HG02885 (cell line): ENCODE measurements at regions not wholly inside any gene's neighbourhood (a gene's known extent, or its start where the extent isn't known, plus 50 kb on each side); places are given as distances from the start of the nearest gene placed in this dataset.
"Not testable (repeated sequence)": the region's sequence is repeated elsewhere in the genome, so short reads cannot be mapped to it uniquely, and the experiment has no call there.

Experiments used
- ATAC-seq: cut with Tn5 transposase; IDR thresholded peaks from one replicate; pipeline ENCODE4 v1.9.1; 2021; ENCODE audit warnings: mild to moderate bottlenecking; ENCODE audit not compliant: unreplicated experiment, poor library complexity

DNA sequence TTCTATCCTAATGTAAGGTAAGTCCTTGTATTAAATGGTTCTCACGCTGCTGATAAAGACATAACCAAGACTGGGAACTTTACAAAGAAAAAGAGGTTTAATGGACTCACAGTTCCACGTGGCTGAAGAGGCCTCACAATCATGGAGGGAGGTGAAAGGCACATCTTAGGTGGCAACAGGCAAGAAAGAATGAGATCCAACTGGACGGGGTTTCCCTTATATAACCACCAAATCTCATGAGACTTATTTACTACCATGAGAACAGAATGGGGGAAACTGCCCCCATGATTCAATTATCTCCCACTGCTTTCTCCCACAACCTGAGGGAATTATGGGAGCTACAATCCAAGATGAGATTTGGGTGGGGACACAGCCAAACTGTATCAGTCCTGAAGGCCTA is 136.6 kb downstream of the HTR1B start:
- no peak for ATAC-seq

DNA sequence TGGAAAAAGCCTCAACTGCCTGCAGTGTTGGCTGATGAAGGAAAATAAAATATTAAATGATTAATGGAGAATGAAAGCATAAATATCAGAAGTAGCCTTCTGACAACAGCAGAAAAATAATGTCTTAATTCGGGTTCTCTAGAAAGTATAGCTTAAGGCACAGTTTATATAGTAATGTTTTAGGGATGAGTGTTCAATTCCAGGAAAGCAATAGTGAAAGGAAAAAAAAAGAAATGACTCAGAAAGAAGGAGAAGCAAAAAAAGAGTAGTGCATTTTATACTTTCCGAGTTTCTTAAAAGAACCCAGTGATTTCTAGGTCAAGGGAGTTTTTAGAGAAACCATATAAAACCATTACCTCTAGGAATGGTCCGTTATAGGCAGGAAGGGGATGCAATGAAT is 137.3 kb downstream of the HTR1B start:
- ATAC-seq: no peak

DNA sequence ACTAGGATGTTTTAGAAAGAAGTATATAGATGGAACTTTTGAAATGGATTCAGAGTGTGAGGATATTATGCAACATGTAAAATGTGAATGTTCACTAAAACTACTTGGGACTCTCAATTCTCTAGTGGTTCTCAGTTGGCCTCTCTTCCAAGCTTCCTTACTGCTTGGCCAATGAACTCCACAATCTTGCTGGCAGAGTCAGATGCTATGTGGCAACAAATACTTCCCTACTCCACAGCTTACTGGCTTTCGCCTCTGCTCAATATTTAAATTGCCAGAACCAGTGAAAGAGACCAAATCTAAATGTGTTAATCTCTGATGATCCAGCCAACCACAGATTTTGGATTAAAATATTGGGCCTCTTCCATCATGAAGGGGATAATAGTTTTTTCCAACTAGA is 138.4 kb downstream of the HTR1B start:
- no peak for ATAC-seq

DNA sequence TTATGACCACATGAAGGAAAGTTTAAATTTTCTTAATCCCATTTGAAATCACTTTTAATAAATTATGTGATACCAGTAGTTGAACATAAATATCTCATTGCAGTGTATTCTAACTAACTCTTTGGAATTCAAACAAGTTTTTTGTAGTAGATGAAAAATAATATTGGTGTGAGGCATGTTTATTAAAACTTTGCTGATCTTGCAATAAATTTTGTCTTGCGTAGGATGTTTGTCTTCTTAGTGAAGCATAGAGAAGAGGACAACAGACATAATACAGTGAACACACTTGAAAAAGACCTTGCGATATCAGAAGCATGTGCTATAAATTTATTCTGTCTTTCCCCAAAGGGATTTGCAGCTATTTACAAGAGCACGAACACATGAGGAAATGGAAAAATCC is 140.7 kb downstream of the HTR1B start:
- ATAC-seq: no peak

DNA sequence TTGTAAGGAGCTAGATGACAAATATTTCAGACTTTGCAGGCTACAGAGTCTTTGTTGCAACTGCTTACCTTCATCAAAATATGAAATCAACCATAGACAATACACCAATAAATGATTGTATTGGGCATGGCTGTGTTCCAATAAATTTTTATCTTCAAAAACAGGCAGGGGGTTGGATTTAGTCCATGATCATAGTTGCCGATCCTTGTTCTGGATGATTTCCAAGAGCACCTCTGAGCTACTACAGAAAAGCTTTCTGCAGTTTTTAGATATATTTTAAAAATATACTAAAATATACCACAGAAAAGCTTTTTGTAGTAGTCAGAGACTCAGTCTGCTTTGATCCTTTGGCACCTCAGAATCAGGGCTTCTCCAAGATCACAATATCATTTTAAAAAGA is 145.0 kb downstream of the HTR1B start:
- no peak for ATAC-seq

DNA sequence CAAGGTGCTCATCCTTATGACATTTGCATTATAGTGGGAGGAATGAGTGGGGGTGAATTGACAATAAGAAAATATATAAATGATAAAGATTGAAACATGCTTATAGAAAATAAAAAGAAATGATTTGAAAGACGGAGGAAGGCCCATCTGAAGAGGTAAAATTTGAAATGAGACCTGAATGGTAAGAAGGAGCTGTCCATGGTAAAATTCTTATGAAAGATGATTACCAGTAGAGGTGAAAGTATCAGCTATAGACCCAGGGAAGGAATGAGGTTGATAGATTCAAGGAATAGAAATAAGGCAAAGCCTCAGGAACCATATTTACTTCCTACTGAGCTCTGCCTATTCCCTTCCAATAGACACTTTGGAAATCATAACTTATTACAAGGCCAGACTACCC is 149.7 kb downstream of the HTR1B start:
- ATAC-seq: no peak

DNA sequence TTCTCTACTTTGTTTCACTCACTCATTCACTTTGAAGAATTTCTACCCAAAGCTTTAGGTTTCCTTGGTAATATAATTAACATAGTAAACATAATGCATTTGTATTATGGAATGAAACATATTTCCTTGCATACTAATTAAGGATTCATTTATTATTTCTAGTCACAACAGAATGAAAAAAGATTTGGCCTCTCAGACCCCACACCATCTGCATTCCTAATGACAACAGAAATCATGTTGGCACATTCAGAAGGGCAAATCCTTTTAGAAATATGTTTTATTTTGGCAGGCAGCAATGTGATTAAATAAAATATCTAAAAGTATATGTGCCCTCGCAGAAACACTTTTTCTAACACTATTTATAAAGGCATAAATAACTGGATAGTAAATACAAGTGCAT is 163.4 kb downstream of the HTR1B start:
- no peak for ATAC-seq

DNA sequence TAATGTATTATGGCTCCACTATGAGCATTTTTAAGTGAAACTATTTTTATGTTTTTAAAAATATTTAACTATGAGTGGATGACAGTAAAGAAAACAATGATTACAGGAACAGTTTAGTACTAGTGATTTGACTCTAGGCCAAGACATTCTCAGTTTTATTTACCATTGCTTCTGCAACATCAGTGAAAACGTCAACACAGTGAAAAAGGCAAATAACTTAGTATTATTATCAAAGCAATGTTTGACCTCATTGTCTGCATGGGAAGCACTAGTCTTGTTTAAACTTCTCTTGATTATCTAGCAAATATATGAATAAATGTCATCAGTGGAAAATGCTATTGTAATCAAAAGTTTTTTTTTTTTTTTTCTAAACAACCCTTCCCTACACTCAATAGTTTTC is 165.0 kb downstream of the HTR1B start:
- ATAC-seq: no peak

DNA sequence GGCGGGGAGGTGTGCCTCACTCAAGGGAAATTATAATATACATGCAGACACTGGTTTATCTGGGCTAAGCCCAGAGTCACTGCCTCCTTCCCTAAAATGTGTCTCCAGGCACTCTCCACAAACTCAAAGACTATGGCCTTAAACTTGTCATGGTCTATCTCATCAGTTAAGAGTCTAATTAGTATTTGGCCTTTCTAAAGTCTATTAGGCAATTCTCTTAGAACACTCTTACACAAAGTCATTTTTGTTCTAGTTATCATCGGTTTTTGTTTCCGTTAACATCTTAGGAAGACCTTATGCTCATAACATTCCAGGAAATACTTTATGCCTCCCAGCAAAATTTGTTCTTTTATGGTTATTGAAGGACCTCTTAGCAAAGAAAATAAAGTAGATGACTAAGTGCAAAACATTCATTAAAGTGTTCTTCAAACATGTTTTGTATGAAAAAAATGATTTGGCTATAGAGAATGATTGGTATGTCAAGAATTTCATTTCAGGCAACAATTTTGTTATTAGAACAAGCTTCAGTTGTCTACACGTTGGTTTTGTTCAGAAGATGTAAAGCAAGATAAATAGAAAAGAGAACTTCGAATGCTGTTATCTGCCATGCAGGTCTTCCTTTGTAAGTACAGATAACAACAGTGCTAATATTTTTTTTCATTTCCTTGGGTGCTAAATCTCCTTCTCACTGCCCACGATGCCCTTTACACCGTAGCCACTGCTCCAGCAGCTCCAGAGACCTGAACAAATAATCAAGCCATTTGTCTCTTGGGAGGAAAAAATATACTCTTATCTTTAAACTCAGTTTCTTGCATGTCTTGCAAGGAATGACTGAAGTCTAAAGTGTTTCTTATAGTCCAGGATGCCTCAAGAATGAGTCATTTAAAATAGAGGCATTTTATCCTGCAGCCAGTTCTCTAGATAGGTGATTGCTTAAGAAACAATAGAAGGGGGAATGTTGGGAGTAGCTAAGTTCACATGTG is 170.4 kb downstream of the HTR1B start:
- ATAC-seq: no peak

DNA sequence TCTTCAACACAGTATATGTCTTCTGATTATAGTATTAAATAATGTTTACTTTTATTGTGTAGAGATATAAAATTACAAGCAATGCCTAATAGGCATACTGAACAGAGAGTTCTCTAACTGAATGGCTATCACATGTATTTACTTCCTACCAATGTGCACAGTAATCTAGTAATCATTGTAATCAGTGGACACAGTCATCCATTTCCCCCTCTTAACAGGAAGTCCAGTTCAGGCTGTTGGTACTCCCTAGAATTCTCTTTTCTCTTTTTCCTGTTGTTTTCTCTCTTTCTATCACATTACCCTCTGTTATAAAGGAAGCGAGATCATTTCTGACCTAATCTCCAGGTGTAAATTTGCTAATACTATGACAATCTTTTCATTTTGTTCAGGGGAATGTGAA is 172.5 kb downstream of the HTR1B start:
- ATAC-seq: no peak

DNA sequence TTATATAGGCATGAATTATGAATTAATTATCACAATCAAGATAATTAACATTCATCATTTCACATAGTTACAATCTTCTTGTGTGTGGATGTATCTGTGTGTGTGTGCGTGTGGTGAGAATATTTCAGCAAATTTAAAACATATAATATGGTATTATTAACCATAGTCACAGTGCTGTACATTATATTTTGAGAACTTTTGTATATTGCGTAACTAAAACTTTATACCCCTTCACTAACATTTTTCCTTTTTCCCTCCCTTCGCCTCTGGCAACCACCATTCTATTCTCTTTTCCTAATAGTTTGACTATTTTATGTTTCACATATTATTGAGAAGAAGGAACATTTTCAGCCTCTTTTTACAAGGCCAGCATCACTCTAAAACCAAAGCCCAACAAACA is 176.8 kb downstream of the HTR1B start:
- no peak for ATAC-seq

DNA sequence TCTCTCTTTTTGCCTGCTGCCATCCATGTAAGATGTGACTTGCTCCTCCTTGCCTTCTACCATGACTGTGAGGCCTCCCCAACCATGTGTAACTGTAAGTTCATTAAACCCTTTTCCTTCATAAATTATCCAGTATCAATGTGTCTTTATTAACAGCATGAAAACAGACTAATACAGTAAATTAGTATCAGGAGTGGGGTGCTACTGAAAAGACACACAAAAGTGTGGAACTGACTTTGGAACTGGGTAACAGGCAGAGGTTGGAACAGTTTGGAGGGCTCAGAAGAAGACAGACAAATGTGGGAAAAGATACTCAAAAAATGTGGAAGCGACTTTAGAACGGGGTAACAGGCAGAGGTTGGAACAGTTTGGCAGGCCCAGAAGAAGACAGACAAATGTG is 189.4 kb downstream of the HTR1B start:
- no peak for ATAC-seq

DNA sequence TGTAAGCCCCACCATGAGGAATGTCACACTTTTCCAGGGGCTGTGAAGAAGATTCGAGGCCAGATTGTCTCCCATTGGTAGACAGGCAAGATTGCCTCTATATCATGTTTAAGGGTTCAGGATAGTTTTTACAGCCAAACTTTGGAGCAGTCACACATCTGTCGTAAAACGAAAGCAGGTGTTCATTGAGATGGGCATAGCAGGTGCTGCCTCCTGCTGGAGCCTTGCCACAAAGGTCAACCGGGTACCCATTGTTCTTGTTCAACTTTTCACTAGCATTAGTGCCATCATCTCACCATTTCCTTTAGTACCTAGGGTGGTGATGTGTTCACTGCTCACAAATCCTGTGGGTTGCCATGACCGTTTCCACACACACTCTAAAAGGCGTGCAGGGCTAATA is 198.3 kb downstream of the HTR1B start:
- no peak for ATAC-seq

DNA sequence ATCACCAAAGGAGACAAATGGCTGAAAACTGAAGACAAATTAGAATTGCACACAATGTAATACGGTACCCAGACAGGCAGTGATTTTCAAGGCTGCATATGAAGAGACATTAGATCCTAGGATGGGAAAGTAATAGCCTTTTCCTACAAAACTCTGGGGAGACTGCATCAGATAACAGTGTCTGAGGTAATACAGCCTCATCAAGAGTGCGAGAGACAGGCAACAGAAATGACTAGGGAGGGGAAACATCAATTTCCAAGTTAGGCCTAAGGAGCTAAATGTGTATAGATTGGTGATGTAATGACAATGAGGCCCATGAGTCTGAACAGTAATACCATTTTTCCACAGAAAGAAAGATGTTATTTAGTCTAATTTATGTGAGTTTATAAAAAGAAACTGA is 200.3 kb downstream of the HTR1B start:
- no peak for ATAC-seq

DNA sequence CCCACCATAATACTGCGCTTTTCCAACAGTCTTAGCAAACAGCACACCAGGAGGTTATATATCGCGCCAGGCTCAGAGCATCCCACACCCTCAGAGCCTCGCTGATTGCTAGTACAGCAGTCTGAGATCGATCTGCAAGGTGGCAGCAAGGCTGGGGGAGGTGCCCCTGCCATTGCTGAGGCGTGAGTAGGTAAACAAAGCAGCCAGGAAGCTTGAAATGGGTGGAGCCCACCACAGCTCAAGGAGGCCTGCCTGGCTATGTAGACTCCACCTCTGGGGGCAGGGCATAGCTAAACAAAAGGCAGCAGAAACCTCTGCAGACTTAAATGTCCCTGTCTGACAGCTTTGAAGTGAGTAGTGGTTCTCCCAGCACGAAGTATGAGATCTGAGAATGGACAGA is 211.5 kb downstream of the HTR1B start:
- not testable (repeated sequence) for ATAC-seq

DNA sequence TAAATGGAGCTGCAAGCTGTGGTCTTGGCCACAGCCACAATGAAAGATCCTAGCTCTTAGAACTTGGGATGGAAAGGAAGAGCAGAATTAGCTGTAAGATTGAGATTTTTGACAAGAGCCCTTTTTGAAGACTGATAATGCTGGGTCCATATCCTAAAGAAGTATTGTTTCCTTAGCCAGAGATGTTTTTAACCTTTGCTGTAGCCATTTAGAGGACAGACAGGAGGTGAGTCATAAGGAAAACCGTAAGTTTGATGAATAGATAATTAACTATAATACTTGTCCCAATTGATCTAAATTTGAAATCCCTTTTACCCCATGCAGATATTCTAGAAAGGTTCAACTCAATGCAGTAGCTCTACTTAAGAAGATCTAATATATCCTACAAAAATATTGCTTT is 213.7 kb downstream of the HTR1B start:
- ATAC-seq: no peak

DNA sequence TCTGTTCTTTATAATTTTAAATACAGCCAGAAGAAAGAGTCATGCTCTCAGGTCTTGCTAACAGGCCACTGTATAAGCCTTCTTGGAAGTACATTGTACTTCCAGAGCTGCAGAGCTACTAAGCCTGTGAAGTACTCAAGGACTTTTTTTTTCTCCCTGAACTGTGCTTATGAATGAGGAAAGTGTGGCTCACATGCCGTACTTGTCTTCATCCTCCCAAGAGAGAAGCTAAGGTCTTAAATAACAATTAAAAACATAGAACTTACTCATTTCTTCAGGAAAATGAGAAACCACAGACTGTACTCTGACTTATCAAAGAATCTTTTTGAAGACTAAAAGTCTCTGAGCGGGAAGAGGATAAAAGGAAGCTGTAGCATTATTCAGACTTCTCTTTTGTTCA is 218.3 kb downstream of the HTR1B start:
- no peak for ATAC-seq

DNA sequence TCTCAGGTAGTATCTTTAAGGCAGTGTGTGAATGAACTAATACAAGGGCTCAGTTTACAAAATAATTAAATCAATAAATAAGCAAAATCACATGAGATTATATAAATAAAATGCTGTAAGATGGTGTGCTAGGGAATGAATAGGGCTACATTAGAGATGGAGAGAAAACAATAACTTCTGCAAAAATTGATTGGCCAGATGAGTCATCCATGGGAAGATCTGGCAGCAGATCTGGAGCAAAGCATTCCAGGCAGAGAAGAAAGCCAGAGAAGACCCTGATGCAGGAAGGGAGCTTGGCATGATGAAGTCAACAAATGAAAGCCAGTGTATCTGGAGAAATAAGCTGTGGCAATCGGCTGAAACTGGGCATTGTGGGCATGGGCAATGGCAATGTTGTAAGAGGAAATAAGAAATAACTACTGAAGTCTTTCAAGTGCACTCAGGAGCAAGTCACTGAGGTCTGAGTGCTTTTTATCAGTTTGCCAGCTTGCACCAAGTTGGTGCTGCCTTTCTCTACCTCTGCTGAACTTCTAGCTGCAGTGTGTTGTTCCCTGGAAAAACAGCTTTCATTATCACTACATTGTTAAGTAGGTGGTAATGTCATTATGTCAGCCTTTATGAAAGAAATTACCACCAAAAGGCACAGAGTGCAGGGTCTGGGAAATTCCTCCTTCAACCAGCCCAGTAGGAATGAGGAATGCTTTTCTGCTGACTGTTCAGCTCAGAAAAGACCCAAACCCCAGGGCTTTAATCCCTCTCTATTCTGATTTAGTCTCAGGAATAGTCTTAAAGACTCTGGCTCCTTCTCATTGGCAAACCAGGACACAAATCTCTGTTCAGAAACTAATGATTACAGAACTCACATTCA is 231.6 kb downstream of the HTR1B start:
- no peak for ATAC-seq

DNA sequence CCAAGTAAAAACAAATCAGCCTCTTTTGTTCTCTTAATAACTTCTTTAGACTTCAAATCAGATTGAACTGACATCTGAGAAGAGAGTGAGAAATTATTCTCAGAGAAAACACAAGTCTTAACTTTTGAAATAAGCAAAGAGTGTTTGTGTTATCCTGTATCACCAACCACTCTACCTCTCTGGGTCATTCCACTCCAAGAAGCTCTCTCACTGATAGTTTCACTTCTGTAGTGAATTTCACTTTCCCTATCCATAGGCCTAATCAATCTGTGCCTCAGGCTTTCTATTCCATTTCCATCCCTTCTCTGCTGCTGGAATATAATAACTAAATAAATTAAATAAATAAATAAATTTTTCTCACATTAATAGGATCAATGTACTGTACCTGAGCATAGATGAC is 235.0 kb downstream of the HTR1B start:
- no peak for ATAC-seq

DNA sequence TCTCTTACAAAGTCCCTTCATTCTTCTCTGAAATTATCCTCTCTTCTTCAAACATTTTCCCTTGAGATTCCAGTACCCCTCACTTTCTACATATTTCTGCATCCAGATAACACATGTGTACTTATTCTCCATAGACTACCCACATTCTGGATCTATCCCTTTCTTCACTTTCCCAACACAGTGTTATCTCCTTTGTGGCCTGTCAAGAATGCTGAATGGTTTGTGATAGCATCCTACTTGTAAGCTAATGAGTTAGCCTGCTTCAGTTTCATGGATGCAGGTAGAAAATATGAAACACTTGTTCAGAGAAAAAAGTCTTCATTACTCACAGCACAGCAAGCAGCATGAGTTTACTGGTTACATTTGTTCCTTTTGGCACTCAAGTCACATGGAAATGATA is 245.4 kb downstream of the HTR1B start:
- no peak for ATAC-seq

DNA sequence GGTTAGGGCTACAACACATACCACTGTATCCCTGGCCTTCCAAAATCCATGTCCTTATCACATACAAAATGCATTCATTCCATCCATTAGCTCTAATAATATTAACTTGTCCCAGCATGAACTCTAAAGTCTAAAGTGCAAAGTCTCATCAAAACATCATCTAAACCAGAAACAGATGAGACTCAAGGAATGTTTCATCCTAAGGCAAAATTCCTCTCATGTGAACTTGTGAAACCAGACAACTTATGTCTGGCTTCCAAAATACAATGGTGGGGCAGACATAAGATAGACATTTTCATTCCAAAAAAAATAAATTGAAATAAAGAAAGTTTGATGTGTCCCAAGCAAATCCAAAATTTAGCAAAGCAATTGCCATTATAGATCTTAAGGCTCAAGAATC is 257.4 kb downstream of the HTR1B start:
- no peak for ATAC-seq
